ENCODE measurements at regions not wholly inside any gene's neighbourhood (a gene's known extent, or its start where the extent isn't known, plus 50 kb on each side); places are given as distances from the start of the nearest gene placed in this dataset.
"Not testable (repeated sequence)": the region's sequence is repeated elsewhere in the genome, so short reads cannot be mapped to it uniquely, and the experiment has no call there.

DNA sequence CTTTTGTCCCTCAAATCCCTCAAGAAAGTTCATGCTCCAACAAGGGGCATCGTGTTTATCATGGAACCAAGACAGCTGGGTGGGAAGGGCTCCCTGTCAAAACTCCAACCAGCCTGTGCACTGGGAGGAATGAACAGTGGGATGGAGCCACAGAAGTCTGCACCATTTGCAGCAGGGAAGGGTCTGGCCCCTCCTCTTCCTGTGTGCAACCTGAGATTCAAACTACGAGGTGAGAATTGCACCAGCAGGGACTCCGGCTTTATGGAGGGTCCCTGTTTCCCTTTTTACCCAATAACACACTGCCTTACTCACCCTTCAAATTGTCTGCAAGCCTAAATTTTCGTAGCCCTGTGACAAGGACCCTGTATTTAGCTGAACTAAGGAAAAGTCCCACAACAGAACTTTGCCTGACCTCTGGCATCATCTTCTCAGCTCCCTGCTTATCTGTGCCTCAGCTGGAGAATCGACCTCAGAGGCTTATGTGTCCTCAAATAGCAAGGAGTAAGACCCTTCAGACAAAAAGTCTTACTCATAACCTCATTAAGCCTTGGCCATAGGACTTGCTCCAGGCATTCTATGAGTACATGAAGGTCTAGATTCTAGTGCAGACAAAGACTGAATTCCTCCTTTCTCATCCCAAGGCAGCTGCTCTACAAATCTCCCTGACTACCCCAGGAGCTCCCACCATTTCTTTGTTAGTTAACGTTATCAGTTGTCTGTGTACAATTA is 178.3 kb upstream of the SERPINE2 start:
- Mint-ChIP-seq H3K4me1 (peaks cover 30% of the 10 kb centered on the region), H3K27me3 (ENCODE audit: low read depth, poor library complexity) (peaks cover 9% of the 10 kb centered on the region), H3K9me3 (peaks cover 10% of the 10 kb centered on the region), H3K36me3 (ENCODE audit: low read depth) (no peaks in the 10 kb centered on the region), H3K4me3 (no peak overlapping the region), H3K27ac (no peak overlapping the region)
- no peak for DNase-seq
- no peak for TF ChIP-seq CTCF (IDR thresholded peaks at IDR 0.05)

DNA sequence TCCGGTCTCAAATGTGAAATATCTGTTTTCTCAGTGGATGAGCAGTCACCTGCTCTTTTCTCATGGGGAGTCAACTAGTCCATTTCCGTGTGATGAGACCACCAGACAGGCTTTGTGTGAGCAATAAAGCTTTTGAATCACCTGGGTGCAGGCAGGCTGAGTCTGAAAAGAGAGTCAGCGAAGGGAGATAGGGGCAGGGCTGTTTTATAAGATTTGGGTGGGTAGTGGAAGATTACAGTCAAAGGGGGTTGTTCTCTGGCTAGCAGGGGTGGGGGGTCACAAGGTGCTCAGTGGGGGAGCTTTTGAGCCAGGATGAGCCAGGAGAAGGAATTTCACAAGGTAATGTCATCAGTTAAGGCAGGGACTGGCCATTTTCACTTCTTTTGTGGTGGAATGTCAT is 176.5 kb upstream of the SERPINE2 start:
- not testable (repeated sequence) for H3K27me3 Mint-ChIP-seq (ENCODE audit: low read depth, poor library complexity); H3K36me3 Mint-ChIP-seq (ENCODE audit: low read depth); H3K9me3 Mint-ChIP-seq; DNase-seq; H3K4me3 Mint-ChIP-seq
- peak overlapping the region; percentile 8 for H3K27ac Mint-ChIP-seq
- H3K4me1 Mint-ChIP-seq, result peaks cover 30% of the 10 kb centered on the region

- no peak overlapping the region for H3K4me3 Mint-ChIP-seq
- peaks cover 6% of the 10 kb centered on the region for H3K27me3 Mint-ChIP-seq (ENCODE audit: low read depth, poor library complexity)
- TF ChIP-seq CTCF (IDR thresholded peaks at IDR 0.05), result no peak
- no peaks in the 10 kb centered on the region for H3K36me3 Mint-ChIP-seq (ENCODE audit: low read depth)
- no peak for DNase-seq
- peaks cover 42% of the 10 kb centered on the region for H3K4me1 Mint-ChIP-seq
- peaks cover 6% of the 10 kb centered on the region for H3K9me3 Mint-ChIP-seq
- H3K27ac Mint-ChIP-seq, result no peak overlapping the region
Observed at GRCh38 chr2:224213396-224213795, 174.3 kb upstream of the SERPINE2 start.

DNA sequence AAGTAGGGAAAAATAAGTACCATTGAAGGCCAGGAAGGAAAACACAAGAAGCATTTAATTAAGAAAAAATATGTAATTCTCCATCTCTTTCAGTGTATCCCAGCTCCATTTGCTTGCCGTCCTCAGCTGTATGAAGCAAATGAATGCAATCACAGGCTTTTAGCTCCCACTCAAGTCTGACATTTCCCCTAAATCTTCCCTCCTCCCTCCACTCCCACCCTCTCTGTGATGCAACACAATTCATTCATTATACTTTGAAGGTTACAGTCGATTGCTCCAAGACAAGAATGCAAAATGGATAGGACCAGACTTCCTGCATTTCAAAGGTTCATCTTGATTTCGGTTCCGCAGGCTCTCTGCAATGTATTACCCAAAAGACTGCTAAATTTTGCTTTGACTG is 172.7 kb upstream of the SERPINE2 start:
- H3K9me3 Mint-ChIP-seq, result no peaks in the 10 kb centered on the region
- H3K36me3 Mint-ChIP-seq (ENCODE audit: low read depth), result no peaks in the 10 kb centered on the region
- no peak overlapping the region for H3K4me3 Mint-ChIP-seq
- H3K4me1 Mint-ChIP-seq, result peaks cover 30% of the 10 kb centered on the region
- DNase-seq, result peak; percentile 7
- H3K27ac Mint-ChIP-seq, result peak overlapping the region; percentile 5
- no peak for TF ChIP-seq CTCF (IDR thresholded peaks at IDR 0.05)
- peaks cover 6% of the 10 kb centered on the region for H3K27me3 Mint-ChIP-seq (ENCODE audit: low read depth, poor library complexity)

DNA sequence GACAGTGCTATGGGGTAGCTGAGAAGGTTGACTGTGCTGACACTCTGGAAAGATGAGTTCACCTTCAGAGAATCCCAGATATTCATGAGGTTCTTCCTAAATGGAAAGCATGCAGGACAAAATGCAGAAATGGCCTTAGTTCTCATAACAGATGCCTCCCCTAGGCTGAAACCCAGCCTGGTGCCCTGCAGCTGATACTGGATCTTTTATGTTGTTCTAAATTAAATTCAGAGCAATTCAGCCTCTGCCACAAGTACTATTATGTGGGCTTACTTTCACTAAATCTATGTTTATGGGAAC is 172.0 kb upstream of the SERPINE2 start:
- no peak for DNase-seq
- peaks cover 30% of the 10 kb centered on the region for H3K4me1 Mint-ChIP-seq
- no peak overlapping the region for H3K4me3 Mint-ChIP-seq
- no peak overlapping the region for H3K27ac Mint-ChIP-seq
- no peak for TF ChIP-seq CTCF (IDR thresholded peaks at IDR 0.05)
- H3K9me3 Mint-ChIP-seq, result no peaks in the 10 kb centered on the region
- H3K27me3 Mint-ChIP-seq (ENCODE audit: low read depth, poor library complexity), result peaks cover 6% of the 10 kb centered on the region
- no peaks in the 10 kb centered on the region for H3K36me3 Mint-ChIP-seq (ENCODE audit: low read depth)

DNA sequence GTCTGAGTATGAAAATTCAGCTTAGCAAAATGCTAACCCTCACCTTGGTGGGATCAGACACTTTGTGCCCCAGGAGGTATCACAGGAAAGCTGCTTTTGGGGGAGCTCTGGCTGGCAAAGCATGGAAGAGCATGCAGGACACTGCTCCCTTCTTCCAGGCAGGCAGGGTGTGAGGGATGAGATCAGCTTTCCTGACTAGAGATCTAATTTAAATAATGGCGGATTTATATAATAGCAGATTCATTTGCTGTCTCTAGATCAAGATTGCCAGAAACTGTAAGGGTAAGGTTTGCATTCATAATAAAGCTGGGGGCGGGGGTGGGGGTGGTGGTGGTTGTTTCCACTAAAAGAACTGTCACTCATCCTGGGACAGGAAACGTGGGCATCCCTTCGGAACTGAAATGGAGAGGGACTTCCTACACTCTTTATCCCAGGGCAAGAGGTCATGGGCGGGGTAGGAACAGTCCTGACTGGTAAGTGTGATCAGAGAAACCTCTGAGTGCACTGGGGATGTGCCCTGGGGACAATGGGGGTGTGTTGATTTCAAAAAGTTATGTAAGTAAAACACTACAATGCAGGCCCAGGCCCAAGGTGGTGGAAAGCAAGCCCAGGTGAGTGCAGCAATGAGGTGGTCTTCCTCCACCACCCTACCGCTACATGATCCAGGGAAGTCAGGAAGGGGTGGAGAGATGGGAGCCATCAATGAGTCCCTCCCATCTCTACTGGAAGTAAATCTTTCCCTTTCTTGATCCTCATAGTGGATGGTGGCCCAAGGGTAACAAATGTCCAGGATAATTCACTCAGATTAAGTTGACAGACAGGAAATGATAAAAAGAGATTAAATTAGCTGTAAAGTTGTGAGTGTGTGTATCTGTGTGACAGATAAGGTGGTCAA is 171.4 kb upstream of the SERPINE2 start:
- H3K27me3 Mint-ChIP-seq (ENCODE audit: low read depth, poor library complexity), result peaks cover 5% of the 10 kb centered on the region
- no peak overlapping the region for H3K27ac Mint-ChIP-seq
- peaks cover 30% of the 10 kb centered on the region for H3K4me1 Mint-ChIP-seq
- DNase-seq, result no peak
- no peaks in the 10 kb centered on the region for H3K9me3 Mint-ChIP-seq
- H3K4me3 Mint-ChIP-seq, result no peak overlapping the region
- H3K36me3 Mint-ChIP-seq (ENCODE audit: low read depth), result no peaks in the 10 kb centered on the region
- no peak for TF ChIP-seq CTCF (IDR thresholded peaks at IDR 0.05)
